Endothelial cell of umbilical vein (primary cell): ENCODE measurements at regions not wholly inside any gene's neighbourhood (a gene's known extent, or its start where the extent isn't known, plus 50 kb on each side); places are given as distances from the start of the nearest gene placed in this dataset.

Experiments used
- BruUV-seq: library from RNA; stranded (reverse); fragments of 400-500 nt; replicated peaks from 2 replicates; lab custom pipeline; 2021; lab: Mats Ljungman, UMichigan
- CTCF ChIA-PET: fragments of 300-600, 350-600 bp; sonication (Branson Sonifier 250); formaldehyde crosslinking; loops from one replicate; lab custom pipeline; 2021; ENCODE audit warnings: antibody characterized with exemption, inconsistent platforms; lab: Charles Lee
- POLR2A ChIA-PET: fragments of 300-600, 350-600 bp; sonication (Branson Sonifier 250); formaldehyde crosslinking; loops from one replicate; lab custom pipeline; 2021; ENCODE audit warnings: antibody characterized with exemption, inconsistent platforms; lab: Charles Lee
- DNase-seq: peaks from one replicate; pipeline ENCODE4 v3.0.0-alpha.2; 2011; ENCODE audit warnings: low read depth, low spot score
- FAIRE-seq: peaks from 2 replicates; lab custom pipeline; 2011; peaks lifted over from hg19 to GRCh38; lab: Jason Lieb, UNC
- H2AFZ ChIP-seq: 2 replicates; pipeline ENCODE4 v1.6.0; 2012; ENCODE audit warnings: low read depth, low read length, control low read depth, inconsistent platforms
- H3K27ac ChIP-seq: 2 replicates; pipeline ENCODE4 v1.5.1; 2011; ENCODE audit warnings: low read depth, mild to moderate bottlenecking, control low read depth, low read length, moderate library complexity; ENCODE audit not compliant: insufficient read depth
- H3K27me3 ChIP-seq, 2 experiments: 2 replicates each; pipeline versions ENCODE4 v1.6.0 to v1.6.1; 2011; ENCODE audit warnings: low read length in 2 of 2, mixed read lengths in 1 of 2; ENCODE audit not compliant: control insufficient read depth in 2 of 2, insufficient read depth in 2 of 2
- H3K36me3 ChIP-seq, 2 experiments: 2 replicates in 1 of 2; 3 replicates in 1 of 2; pipeline ENCODE4 v1.5.1; 2011; ENCODE audit warnings: low read length in 2 of 2, mild to moderate bottlenecking in 1 of 2, moderate library complexity in 1 of 2; ENCODE audit not compliant: control insufficient read depth in 2 of 2, insufficient read depth in 2 of 2; ENCODE audit errors: extremely low read depth in 1 of 2
- H3K4me1 ChIP-seq: 3 replicates; pipeline ENCODE4 v1.5.1; 2011; ENCODE audit warnings: mild to moderate bottlenecking, low read length; ENCODE audit not compliant: control insufficient read depth, insufficient read depth; ENCODE audit errors: extremely low read depth
- H3K4me2 ChIP-seq: 2 replicates; pipeline ENCODE4 v1.6.1; 2011; ENCODE audit warnings: low read length, control low read depth, mixed read lengths; ENCODE audit not compliant: insufficient read depth
- H3K4me3 ChIP-seq, 3 experiments: fragments of 200-600 bp in 1 of 3; sonication (generic), shearing (Covaris generic) in 1 of 3; replicated peaks in 1 of 3; 2 replicates each; pipeline ENCODE4 v1.5.1; 2011 to 2016; ENCODE audit warnings: control low read depth in 3 of 3, low read length in 3 of 3, mild to moderate bottlenecking in 2 of 3, inconsistent platforms in 1 of 3, low read depth in 1 of 3, moderate library complexity in 1 of 3; ENCODE audit not compliant: insufficient read depth in 1 of 3
- H3K79me2 ChIP-seq: 2 replicates; pipeline ENCODE4 v1.6.0; 2012; ENCODE audit warnings: low read length, inconsistent platforms; ENCODE audit not compliant: control insufficient read depth, insufficient read depth
- H3K9ac ChIP-seq: replicated peaks from 2 replicates; pipeline ENCODE3; 2011; ENCODE audit warnings: low read length, control low read depth; ENCODE audit not compliant: insufficient read depth; ENCODE audit errors: extremely low read depth
- H3K9me1 ChIP-seq: replicated peaks from 3 replicates; pipeline ENCODE4 v1.6.0; 2011; ENCODE audit warnings: mild to moderate bottlenecking, low read length; ENCODE audit not compliant: control insufficient read depth, insufficient read depth; ENCODE audit errors: extremely low read depth
- H3K9me3 ChIP-seq: replicated peaks from 2 replicates; pipeline ENCODE4 v1.5.1; 2012; ENCODE audit warnings: low read length, inconsistent platforms; ENCODE audit not compliant: control insufficient read depth, insufficient read depth
- H4K20me1 ChIP-seq: replicated peaks from 2 replicates; pipeline ENCODE3; 2011; ENCODE audit warnings: mild to moderate bottlenecking, low read length; ENCODE audit not compliant: control insufficient read depth, insufficient read depth; ENCODE audit errors: extremely low read depth
- EZH2 ChIP-seq: IDR thresholded peaks from 2 replicates; pipeline ENCODE4 v1.6.1; 2012; ENCODE audit warnings: borderline replicate concordance, low read depth, mild to moderate bottlenecking, moderate library complexity, low read length, inconsistent platforms; ENCODE audit not compliant: severe bottlenecking
- GATA2 ChIP-seq: IDR thresholded peaks from 2 replicates; pipeline ENCODE4 v1.7.0; 2011; ENCODE audit warnings: low read depth, mild to moderate bottlenecking, moderate library complexity, mixed read lengths, low read length; ENCODE audit not compliant: insufficient read length, insufficient read depth
- JUN ChIP-seq: IDR thresholded peaks from 2 replicates; pipeline ENCODE4 v1.6.1; 2011; ENCODE audit warnings: borderline replicate concordance, low read depth; ENCODE audit not compliant: insufficient read length, insufficient read depth
- MYC ChIP-seq: IDR thresholded peaks from one replicate; pipeline ENCODE4 v1.6.1; 2011; ENCODE audit warnings: mild to moderate bottlenecking, low read depth, low read length
- POLR2A ChIP-seq: IDR thresholded peaks from 2 replicates; pipeline ENCODE4 v1.6.1; 2012; ENCODE audit warnings: low read depth, mild to moderate bottlenecking, control low read depth, low read length
- POLR2AphosphoS5 ChIP-seq: IDR thresholded peaks from 2 replicates; pipeline ENCODE4 v1.6.1; 2012; ENCODE audit warnings: low read depth, mild to moderate bottlenecking, control low read depth, low read length, moderate library complexity; ENCODE audit not compliant: insufficient read depth
- dilution Hi-C: fragments of 300-500 bp; cut with MboI; formaldehyde crosslinking; loops from one replicate; pipeline ENCODE4 v1.15.0; 2019; ENCODE audit warnings: low sequenced_read_pairs; ENCODE audit not compliant: extremely low pct_ligation_motif_present
- intact Hi-C: fragments of 100-400 bp; cut with micrococcal nuclease; formaldehyde crosslinking; loops from one replicate; pipeline ENCODE4 v1.10.0; 2022

- BruUV-seq, result no TSS peak
- FAIRE-seq, result no peak
- dilution Hi-C loops, result no loop called here
- H3K79me2 ChIP-seq, result no peaks in the 10 kb centered on the region
- ChIA-PET CTCF (interaction anchor here (0.8 to 2.0 kb wide), 6 partner anchors 12 to 66 kb away, joined by 3 to 6 read pairs (median 5); no protein-coding TSS in a partner anchor), POLR2A (no interaction called here)
- H3K4me3 ChIP-seq, result no peak overlapping the region
- intact Hi-C loops, result no loop called here
- DNase-seq, result no peak
- TF ChIP-seq EZH2 (no peak), GATA2 (no peak), JUN (no peak), POLR2AphosphoS5 (no peak), MYC (no peak)
- no peaks in the 10 kb centered on the region for H3K4me1 ChIP-seq
- H4K20me1 ChIP-seq, result no peaks in the 10 kb centered on the region
- H3K27me3 ChIP-seq, result peaks cover 12 to 21% of the 10 kb centered on the region in 2 experiments
- H3K9me1 ChIP-seq, result no peaks in the 10 kb centered on the region
- H3K27ac ChIP-seq, result no peak overlapping the region
- H3K4me2 ChIP-seq, result no peak overlapping the region
- no peaks in the 10 kb centered on the region for H3K9me3 ChIP-seq
- no peak overlapping the region for H2AFZ ChIP-seq
- no peaks in the 10 kb centered on the region for H3K36me3 ChIP-seq
- no peak overlapping the region for H3K9ac ChIP-seq
Observed at GRCh38 chr10:29370097-29371092, 81.5 kb downstream of the LYZL1 start.

- no peak overlapping the region for H3K4me2 ChIP-seq
- dilution Hi-C loops, result no loop called here
- no peak overlapping the region for H3K27ac ChIP-seq
- CTCF ChIA-PET, result no interaction called here
- intact Hi-C loops, result no loop called here
- H3K27me3 ChIP-seq, result peaks cover 12 to 21% of the 10 kb centered on the region in 2 experiments
- H4K20me1 ChIP-seq, result no peaks in the 10 kb centered on the region
- POLR2A ChIA-PET, result no interaction called here
- FAIRE-seq (no peak), DNase-seq (no peak)
- H3K9ac ChIP-seq, result no peak overlapping the region
- no peaks in the 10 kb centered on the region for H3K9me1 ChIP-seq
- no peaks in the 10 kb centered on the region for H3K9me3 ChIP-seq
- no peaks in the 10 kb centered on the region for H3K79me2 ChIP-seq
- no TSS peak for BruUV-seq
- H3K4me3 ChIP-seq, result no peak overlapping the region
- H3K4me1 ChIP-seq, result no peaks in the 10 kb centered on the region
- no peak for TF ChIP-seq POLR2A
- TF ChIP-seq POLR2AphosphoS5, result no peak
- no peak overlapping the region for H2AFZ ChIP-seq
- no peaks in the 10 kb centered on the region for H3K36me3 ChIP-seq
Observed at GRCh38 chr10:29372920-29373319, 84.0 kb downstream of the LYZL1 start.
